ENCODE measurements at regions not wholly inside any gene's neighbourhood (a gene's known extent, or its start where the extent isn't known, plus 50 kb on each side); places are given as distances from the start of the nearest gene placed in this dataset.
"Not testable (repeated sequence)": the region's sequence is repeated elsewhere in the genome, so short reads cannot be mapped to it uniquely, and the experiment has no call there.

DNA sequence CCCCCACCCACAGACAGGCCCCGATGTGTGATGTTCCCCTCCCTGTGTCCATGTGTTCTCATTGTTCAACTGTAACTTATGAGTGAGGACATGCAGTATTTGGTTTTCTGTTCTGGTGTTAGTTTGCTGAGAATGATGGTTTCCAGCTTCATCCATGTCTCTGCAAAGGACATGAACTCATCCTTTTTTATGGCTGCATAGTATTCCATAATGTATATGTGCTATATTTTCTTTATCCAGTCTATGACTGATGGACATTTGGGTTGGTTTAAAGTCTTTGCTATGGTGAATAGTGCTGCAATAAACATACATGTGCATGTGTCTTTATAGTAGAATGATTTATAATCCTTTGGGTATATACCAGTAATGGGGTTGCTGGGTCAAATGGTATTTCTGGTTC, 194.1 kb upstream of the CXCL12 start:
- H3K27ac ChIP-seq (ENCODE audit: low read length); H3K4me3 ChIP-seq (ENCODE audit: low read length); ATAC-seq; H3K9me3 ChIP-seq (ENCODE audit: control insufficient read depth, low read length); H3K27me3 ChIP-seq (ENCODE audit: control insufficient read depth, insufficient read depth); DNase-seq; H3K4me1 ChIP-seq (ENCODE audit: control insufficient read depth, insufficient read depth, low read length); intact Hi-C loops (cut with DNase I): not testable (repeated sequence)
- WGBS = 100% methylated on average over 1 of the region's 1 CpG

DNA sequence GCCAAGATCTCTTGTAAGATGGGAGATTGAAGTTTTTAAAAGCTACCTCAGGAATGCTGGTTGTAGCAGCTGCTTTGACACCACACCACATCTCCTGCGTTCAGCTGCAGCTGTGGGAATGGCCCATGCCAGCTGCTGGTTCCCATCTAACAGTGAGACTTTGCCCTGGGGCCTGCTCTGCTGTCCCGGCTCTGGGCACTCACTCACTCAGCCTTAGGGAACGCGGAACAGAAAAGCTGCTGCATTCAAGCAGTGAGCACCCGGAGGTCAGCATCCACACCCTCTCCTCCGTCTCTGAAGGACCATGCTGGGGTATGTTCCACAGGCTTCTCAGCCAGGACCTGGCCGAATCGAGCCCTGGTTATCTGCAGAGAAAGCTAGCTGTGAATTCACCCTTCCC, 197.1 kb upstream of the CXCL12 start:
- peak; percentile 56 to 76 for ATAC-seq

DNA sequence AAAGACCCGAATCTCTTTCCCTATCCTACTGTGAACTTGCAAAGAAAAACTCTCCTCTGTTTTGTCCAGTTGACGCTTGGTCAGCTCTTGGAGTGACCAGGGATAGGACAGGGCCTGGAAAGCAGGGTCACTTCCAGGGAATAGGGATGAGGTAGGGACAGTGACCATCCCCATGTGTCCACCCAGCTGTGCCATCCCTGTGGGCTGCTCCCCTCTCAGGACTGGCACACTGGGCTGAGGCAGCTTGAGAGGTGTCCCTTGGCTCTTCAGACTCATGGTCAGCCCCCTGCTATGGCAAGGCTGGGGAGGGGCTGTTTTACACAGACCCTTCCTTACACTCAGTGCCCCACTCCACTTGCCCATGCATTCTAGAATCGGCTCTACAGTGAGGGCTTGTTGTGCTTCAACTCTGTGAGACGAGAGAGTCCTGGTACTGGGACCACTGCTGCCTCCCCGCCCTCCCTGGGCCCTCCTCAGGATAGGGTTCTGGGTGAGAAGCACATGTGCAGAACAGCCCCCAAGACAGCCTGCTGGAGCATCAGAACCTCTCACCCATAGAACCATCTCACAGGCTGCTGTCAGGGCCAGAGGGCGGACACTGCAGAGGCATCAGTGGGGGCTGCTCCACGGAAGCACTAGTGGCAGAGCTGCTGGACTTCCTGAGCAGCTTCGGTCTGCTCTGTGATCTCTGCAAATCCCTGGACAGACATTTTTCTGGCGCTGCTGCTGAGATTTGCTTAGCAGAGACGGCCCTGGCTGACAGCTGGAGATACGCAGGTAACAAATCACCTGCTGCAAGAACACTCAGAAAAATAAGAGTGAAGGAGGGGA, 202.8 kb upstream of the CXCL12 start:
- WGBS = 76% methylated on average over 11 of the region's 11 CpGs
- H3K4me3 ChIP-seq (ENCODE audit: low read length) = no peak overlapping the region
- intact Hi-C loops (cut with DNase I) = no loop called here
- H3K4me1 ChIP-seq (ENCODE audit: control insufficient read depth, insufficient read depth, low read length) = no peaks in the 10 kb centered on the region
- H3K27ac ChIP-seq (ENCODE audit: low read length) = no peak overlapping the region
- ATAC-seq (peak in 1 of 2 donors; percentile 31), DNase-seq (peak in 1 of 3 donors; percentile 25)
- no peaks in the 10 kb centered on the region for H3K27me3 ChIP-seq (ENCODE audit: control insufficient read depth, insufficient read depth)
- no peaks in the 10 kb centered on the region for H3K9me3 ChIP-seq (ENCODE audit: control insufficient read depth, low read length)

More for the DNA sequence above, 197.1 kb upstream of the CXCL12 start:
- H3K4me1 ChIP-seq (ENCODE audit: control insufficient read depth, insufficient read depth, low read length) = no peaks in the 10 kb centered on the region
- no peaks in the 10 kb centered on the region for H3K9me3 ChIP-seq (ENCODE audit: control insufficient read depth, low read length)
- H3K27me3 ChIP-seq (ENCODE audit: control insufficient read depth, insufficient read depth) = no peaks in the 10 kb centered on the region
- no peak overlapping the region for H3K27ac ChIP-seq (ENCODE audit: low read length)
- H3K4me3 ChIP-seq (ENCODE audit: low read length) = no peak overlapping the region
- 67% methylated on average over 8 of the region's 8 CpGs for WGBS
- intact Hi-C loops (cut with DNase I) = no loop called here
- peak in 2 of 3 donors; percentile 35 to 67 for DNase-seq

DNA sequence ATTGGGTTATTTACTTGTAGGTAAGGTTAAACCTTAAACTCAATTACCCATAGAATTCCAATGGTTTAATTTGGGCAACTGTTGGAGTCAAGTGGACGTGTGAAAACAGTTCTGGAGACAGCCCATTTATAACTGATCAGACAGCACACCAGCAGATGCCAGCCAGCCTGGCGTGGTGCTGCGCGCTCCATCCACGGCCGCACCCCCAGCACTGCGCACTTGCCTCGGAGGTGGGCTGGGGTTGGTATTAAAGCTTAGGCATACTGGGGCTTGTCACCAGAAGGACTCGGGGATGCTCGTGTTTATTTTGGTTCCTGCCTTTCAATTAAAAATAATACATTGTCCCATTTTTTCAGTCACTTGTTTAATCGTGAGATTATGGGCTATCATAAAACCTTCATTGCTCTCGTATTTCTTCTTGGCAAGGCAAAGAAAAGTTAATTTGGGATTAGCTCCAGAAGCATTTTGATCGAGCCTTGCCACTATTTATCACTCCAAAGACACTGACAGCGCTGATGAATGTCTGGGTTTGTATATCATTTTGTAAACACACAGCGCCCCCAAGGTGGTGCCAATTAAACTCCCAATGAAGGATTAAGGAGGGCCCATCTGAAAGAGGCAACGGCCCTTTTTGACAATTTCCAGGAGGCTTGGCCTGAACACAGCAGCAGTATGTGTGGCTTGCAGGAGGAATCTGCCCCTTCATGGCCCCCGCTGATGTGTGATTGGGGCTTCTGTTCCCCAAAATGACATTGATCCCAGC, 204.5 kb upstream of the CXCL12 start:
- H3K9me3 ChIP-seq (ENCODE audit: control insufficient read depth, low read length) = no peaks in the 10 kb centered on the region
- 74% methylated on average over 17 of the region's 17 CpGs for WGBS

DNA sequence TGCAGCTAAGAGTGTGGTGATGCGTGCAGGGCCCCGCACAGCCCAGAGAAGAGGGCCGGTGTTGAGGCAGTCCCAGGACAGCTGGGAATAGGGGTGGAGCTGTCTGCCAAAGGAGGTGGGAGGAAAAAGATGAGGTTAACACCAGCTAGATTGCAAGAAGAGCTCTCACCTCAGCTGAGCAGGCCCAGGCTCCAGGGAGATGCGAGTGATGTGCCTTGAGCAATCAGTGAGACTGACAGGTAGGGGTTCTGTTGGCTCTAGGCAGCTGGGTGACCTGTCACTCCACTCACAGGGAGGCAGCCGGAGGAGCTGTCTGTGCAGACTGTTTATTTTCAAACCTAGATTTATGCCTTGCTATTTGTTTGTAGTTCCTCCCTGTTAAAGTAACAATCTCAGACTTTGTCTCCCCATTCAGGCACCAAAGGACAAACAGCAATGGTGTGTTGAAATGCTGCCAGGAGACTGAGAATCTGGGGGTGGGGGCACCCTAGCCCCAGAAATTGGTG, 205.1 kb upstream of the CXCL12 start:
- intact Hi-C loops (cut with DNase I) = no loop called here
- Histone ChIP-seq H3K4me1 (ENCODE audit: control insufficient read depth, insufficient read depth, low read length) (no peaks in the 10 kb centered on the region), H3K4me3 (ENCODE audit: low read length) (no peak overlapping the region), H3K27ac (ENCODE audit: low read length) (no peak overlapping the region), H3K27me3 (ENCODE audit: control insufficient read depth, insufficient read depth) (no peaks in the 10 kb centered on the region), H3K9me3 (ENCODE audit: control insufficient read depth, low read length) (no peaks in the 10 kb centered on the region)
- DNase-seq = no peak
- 80% methylated on average over 5 of the region's 5 CpGs for WGBS
- no peak for ATAC-seq

More for the DNA sequence above, 204.5 kb upstream of the CXCL12 start:
- Histone ChIP-seq H3K4me1 (ENCODE audit: control insufficient read depth, insufficient read depth, low read length) (no peaks in the 10 kb centered on the region), H3K27me3 (ENCODE audit: control insufficient read depth, insufficient read depth) (no peaks in the 10 kb centered on the region), H3K4me3 (ENCODE audit: low read length) (no peak overlapping the region), H3K27ac (ENCODE audit: low read length) (no peak overlapping the region)
- intact Hi-C loops (cut with DNase I) = no loop called here
- DNase-seq = peak in 1 of 3 donors; percentile 56
- no peak for ATAC-seq

DNA sequence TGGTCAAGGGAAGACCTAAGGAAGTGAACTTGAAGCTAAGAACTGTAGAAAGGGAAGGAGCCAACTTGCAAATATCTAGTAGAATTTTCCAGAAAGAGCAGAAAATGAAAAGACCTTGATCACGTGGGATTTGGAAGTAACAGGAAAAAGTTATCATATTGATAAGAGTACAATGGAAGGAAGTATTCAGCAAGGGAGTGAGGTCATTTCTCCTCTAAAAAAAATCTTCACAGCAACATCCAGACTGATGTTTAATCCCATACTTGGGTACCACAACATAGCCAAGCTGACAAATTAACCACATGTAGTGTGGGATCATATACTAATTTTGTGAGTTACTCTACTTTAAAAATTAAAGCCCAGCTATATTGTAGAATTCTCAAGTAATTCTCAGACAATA, 207.0 kb upstream of the CXCL12 start:
- no peak overlapping the region for H3K4me3 ChIP-seq (ENCODE audit: low read length)
- no peaks in the 10 kb centered on the region for H3K27me3 ChIP-seq (ENCODE audit: control insufficient read depth, insufficient read depth)
- no peak for DNase-seq
- intact Hi-C loops (cut with DNase I) = no loop called here
- no peaks in the 10 kb centered on the region for H3K4me1 ChIP-seq (ENCODE audit: control insufficient read depth, insufficient read depth, low read length)
- H3K27ac ChIP-seq (ENCODE audit: low read length) = no peak overlapping the region
- peak in 1 of 2 donors; percentile 32 for ATAC-seq
- 30% methylated on average over 1 of the region's 1 CpG for WGBS
- no peaks in the 10 kb centered on the region for H3K9me3 ChIP-seq (ENCODE audit: control insufficient read depth, low read length)

DNA sequence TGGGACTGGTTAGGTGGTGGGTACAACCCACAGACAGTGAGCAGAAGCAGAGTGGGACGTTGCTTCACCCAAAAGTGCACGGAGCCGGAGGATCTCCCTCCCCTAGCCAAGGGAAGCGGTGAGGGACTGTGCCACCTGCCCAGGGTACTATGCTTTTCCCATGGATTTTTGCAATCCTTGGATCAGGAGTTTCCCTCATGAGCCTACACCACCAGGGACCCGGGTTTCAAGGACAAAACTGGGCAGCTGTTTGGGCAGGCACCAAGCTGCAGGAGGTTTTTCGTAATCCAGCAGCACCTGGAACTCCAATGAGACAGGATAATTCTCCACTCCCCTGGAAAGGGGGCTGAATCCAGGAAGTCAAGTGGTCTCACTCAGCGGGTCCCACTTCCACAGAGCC, 209.1 kb upstream of the CXCL12 start:
- no peak for ATAC-seq
- WGBS = 83% methylated on average over 7 of the region's 7 CpGs
- intact Hi-C loops (cut with DNase I) = no loop called here

DNA sequence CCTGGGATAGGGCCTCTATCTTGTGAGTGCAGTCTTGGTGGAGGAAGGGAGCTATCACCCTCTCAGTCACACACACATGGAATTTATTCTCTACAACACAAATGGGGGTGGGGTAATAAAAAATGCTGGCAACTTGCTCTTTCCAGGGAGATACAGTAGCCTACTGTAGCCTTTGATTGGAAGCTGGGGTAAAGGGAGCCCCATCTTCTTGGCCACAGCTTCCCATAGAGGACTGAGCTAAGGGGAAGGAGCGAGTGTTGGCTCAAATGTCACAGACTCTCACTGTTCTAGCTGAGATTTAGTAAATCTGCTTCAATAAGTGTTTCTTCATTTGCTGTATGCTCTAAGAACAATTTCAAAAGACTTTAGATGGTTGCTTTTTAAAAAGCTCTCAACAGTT, 222.2 kb upstream of the CXCL12 start:
- Histone ChIP-seq H3K27me3 (ENCODE audit: control insufficient read depth, insufficient read depth) (no peaks in the 10 kb centered on the region), H3K27ac (ENCODE audit: low read length) (no peak overlapping the region), H3K9me3 (ENCODE audit: control insufficient read depth, low read length) (no peaks in the 10 kb centered on the region), H3K4me1 (ENCODE audit: control insufficient read depth, insufficient read depth, low read length) (no peaks in the 10 kb centered on the region), H3K4me3 (ENCODE audit: low read length) (no peak overlapping the region)
- DNase-seq = no peak
- intact Hi-C loops (cut with DNase I) = no loop called here
- ATAC-seq = no peak
- 80% methylated on average over 1 of the region's 1 CpG for WGBS

More for the DNA sequence above, 209.1 kb upstream of the CXCL12 start:
- Histone ChIP-seq H3K27ac (ENCODE audit: low read length) (no peak overlapping the region), H3K4me1 (ENCODE audit: control insufficient read depth, insufficient read depth, low read length) (no peaks in the 10 kb centered on the region), H3K27me3 (ENCODE audit: control insufficient read depth, insufficient read depth) (no peaks in the 10 kb centered on the region), H3K4me3 (ENCODE audit: low read length) (no peak overlapping the region), H3K9me3 (ENCODE audit: control insufficient read depth, low read length) (no peaks in the 10 kb centered on the region)
- DNase-seq = no peak

DNA sequence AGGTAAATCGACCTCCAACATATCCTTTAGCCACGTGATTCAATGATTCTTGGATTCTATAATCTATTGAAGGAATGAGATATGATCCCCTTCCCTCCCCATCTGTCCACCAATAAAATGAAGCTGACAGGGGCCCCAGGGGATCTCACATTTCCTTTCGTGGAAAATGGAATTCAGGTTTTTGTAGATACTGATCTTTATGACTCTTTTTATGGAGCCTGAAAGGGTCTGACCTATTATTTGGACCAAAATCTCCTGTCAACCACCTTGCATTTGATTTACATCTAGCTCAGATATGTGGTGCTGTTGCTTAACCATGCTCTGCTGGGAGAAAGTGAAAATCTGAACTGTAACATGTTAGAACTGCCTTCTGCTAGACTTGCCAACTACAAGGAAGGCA, 234.0 kb upstream of the CXCL12 start:
- DNase-seq (no peak), ATAC-seq (no peak)
- intact Hi-C loops (cut with DNase I) = no loop called here
- no peaks in the 10 kb centered on the region for H3K27me3 ChIP-seq (ENCODE audit: control insufficient read depth, insufficient read depth)
- H3K4me3 ChIP-seq (ENCODE audit: low read length) = no peak overlapping the region
- no peak overlapping the region for H3K27ac ChIP-seq (ENCODE audit: low read length)
- H3K4me1 ChIP-seq (ENCODE audit: control insufficient read depth, insufficient read depth, low read length) = no peaks in the 10 kb centered on the region
- 67% methylated on average over 3 of the region's 3 CpGs for WGBS
- no peaks in the 10 kb centered on the region for H3K9me3 ChIP-seq (ENCODE audit: control insufficient read depth, low read length)

DNA sequence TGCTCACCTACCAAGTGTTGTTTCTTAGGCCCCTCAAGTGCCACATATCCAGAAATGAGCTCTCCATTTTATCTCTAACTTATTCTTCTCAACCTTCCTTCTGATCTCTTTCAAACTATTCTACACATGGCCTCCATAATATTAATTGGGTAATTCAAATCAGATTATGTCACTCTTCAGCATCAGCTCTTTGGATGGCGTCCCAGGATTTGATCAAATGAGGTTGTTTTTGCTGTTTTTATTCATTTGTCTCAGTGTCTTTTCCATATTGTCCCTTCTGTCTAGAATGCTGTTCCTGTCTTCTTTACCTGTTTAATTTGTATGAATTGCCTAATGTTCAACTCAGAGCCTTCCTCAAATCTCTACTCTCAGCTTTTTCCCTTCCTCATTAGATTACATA, 234.6 kb upstream of the CXCL12 start:
- no peak for ATAC-seq
- Histone ChIP-seq H3K4me3 (ENCODE audit: low read length) (no peak overlapping the region), H3K27ac (ENCODE audit: low read length) (no peak overlapping the region), H3K4me1 (ENCODE audit: control insufficient read depth, insufficient read depth, low read length) (no peaks in the 10 kb centered on the region), H3K9me3 (ENCODE audit: control insufficient read depth, low read length) (no peaks in the 10 kb centered on the region), H3K27me3 (ENCODE audit: control insufficient read depth, insufficient read depth) (no peaks in the 10 kb centered on the region)
- no peak for DNase-seq
- WGBS = 0% methylated on average over 1 of the region's 1 CpG
- intact Hi-C loops (cut with DNase I) = no loop called here

DNA sequence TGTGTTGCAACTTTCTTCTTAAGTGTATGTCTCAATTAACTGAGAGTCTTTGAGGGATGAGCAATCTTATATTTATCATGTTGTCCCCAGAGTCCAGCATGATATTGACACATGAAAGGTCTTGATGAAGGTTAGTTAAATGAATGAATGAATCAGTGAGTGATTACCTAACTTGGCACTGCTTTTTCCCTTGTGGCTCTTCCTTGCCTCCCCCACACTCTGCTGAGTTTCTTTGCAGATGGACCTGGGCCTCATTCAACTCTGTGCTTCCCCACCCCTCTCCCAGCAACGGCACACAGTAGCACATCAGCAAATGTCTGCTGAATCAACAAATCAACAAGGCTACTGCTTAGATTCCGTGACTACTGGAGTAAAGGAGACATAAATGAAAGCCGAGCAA, 235.1 kb upstream of the CXCL12 start:
- no peak overlapping the region for H3K27ac ChIP-seq (ENCODE audit: low read length)

More for the DNA sequence above, 235.1 kb upstream of the CXCL12 start:
- Histone ChIP-seq H3K4me3 (ENCODE audit: low read length) (no peak overlapping the region), H3K4me1 (ENCODE audit: control insufficient read depth, insufficient read depth, low read length) (no peaks in the 10 kb centered on the region), H3K27me3 (ENCODE audit: control insufficient read depth, insufficient read depth) (no peaks in the 10 kb centered on the region), H3K9me3 (ENCODE audit: control insufficient read depth, low read length) (no peaks in the 10 kb centered on the region)
- ATAC-seq (no peak), DNase-seq (no peak)
- 70% methylated on average over 3 of the region's 3 CpGs for WGBS
- intact Hi-C loops (cut with DNase I) = no loop called here

All from right cardiac atrium (tissue), 5 donors.